ENCODE measurements at regions not wholly inside any gene's neighbourhood (a gene's known extent, or its start where the extent isn't known, plus 50 kb on each side); places are given as distances from the start of the nearest gene placed in this dataset.

GRCh38 chr15:70182858-70183695 is 85.4 kb upstream of the TLE3 start:
- DNase-seq (ENCODE audit: low spot score): no peak

- no peak for DNase-seq (ENCODE audit: low spot score)
Observed at GRCh38 chr15:70181626-70182255, 84.0 kb upstream of the TLE3 start.

- DNase-seq (ENCODE audit: low spot score): no peak
Observed at GRCh38 chr15:70180186-70180875, 82.6 kb upstream of the TLE3 start.

- DNase-seq (ENCODE audit: low spot score): no peak
Observed at GRCh38 chr15:70179309-70179892, 81.7 kb upstream of the TLE3 start.

- DNase-seq (ENCODE audit: low spot score): no peak
Observed at GRCh38 chr15:70178335-70179084, 80.8 kb upstream of the TLE3 start.

GRCh38 chr15:70172566-70173225 is 75.0 kb upstream of the TLE3 start:
- no peak for DNase-seq (ENCODE audit: low spot score)

- DNase-seq (ENCODE audit: low spot score): no peak
Observed at GRCh38 chr15:70172124-70172523, 74.4 kb upstream of the TLE3 start.

GRCh38 chr15:70171256-70171886 is 73.7 kb upstream of the TLE3 start:
- no peak for DNase-seq (ENCODE audit: low spot score)

- no peak for DNase-seq (ENCODE audit: low spot score)
Observed at GRCh38 chr15:70170096-70170699, 72.5 kb upstream of the TLE3 start.

- DNase-seq (ENCODE audit: low spot score): no peak
Observed at GRCh38 chr15:70169147-70169546, 71.4 kb upstream of the TLE3 start.

GRCh38 chr15:70167155-70167554 is 69.4 kb upstream of the TLE3 start:
- DNase-seq (ENCODE audit: low spot score): no peak

GRCh38 chr15:70166506-70167087 is 68.9 kb upstream of the TLE3 start:
- DNase-seq (ENCODE audit: low spot score): no peak

- no peak for DNase-seq (ENCODE audit: low spot score)
Observed at GRCh38 chr15:70165716-70166284, 68.1 kb upstream of the TLE3 start.

- DNase-seq (ENCODE audit: low spot score): no peak
Observed at GRCh38 chr15:70164910-70165715, 67.4 kb upstream of the TLE3 start.

- DNase-seq (ENCODE audit: low spot score): no peak
Observed at GRCh38 chr15:70164156-70164900, 66.6 kb upstream of the TLE3 start.

- DNase-seq (ENCODE audit: low spot score): no peak
Observed at GRCh38 chr15:70160803-70161565, 63.3 kb upstream of the TLE3 start.

- no peak for DNase-seq (ENCODE audit: low spot score)
Observed at GRCh38 chr15:70160267-70160666, 62.5 kb upstream of the TLE3 start.

GRCh38 chr15:70159713-70160009 is 61.9 kb upstream of the TLE3 start:
- no peak for DNase-seq (ENCODE audit: low spot score)

Measured in AG20443 (cell line).